ENCODE measurements at regions not wholly inside any gene's neighbourhood (a gene's known extent, or its start where the extent isn't known, plus 50 kb on each side); places are given as distances from the start of the nearest gene placed in this dataset.

GRCh38 chr2:16005389-16005788, 65.0 kb downstream of the MYCN start:
- peaks cover 0 to 3% (median 0%) of the 10 kb centered on the region in 5 donors for H3K4me1 ChIP-seq (ENCODE audit: control insufficient read depth in 5 of 5, insufficient read depth in 5 of 5, low read length in 5 of 5)
- H3K27ac ChIP-seq (ENCODE audit: low read depth in 1 of 2, low read length in 1 of 2): no peak overlapping the region
- no peaks in the 10 kb centered on the region for H3K36me3 ChIP-seq (ENCODE audit: control insufficient read depth in 4 of 4, insufficient read depth in 4 of 4, low read length in 4 of 4)
- H3K27me3 ChIP-seq (ENCODE audit: control insufficient read depth in 3 of 3, insufficient read depth in 3 of 3, low read length in 2 of 3): no peaks in the 10 kb centered on the region
- no peak overlapping the region for H3K9ac ChIP-seq (ENCODE audit: insufficient read depth in 1 of 2, low read length in 2 of 2)
- H3K9me3 ChIP-seq (ENCODE audit: control insufficient read depth in 4 of 4, insufficient read depth in 3 of 4, low read length in 3 of 4): peaks cover 0 to 3% (median 0%) of the 10 kb centered on the region in 4 donors
- 94 to 100% methylated on average over 2 of the region's 2 CpGs for WGBS, 2 donors
- TF ChIP-seq CTCF (IDR thresholded peaks at IDR 0.05; ENCODE audit: control extremely low read depth, extremely low read depth): no peak
- H3K4me3 ChIP-seq: no peak overlapping the region
- no peak for DNase-seq
- ATAC-seq (ENCODE audit: insufficient read depth, low FRiP score): no peak

- Histone ChIP-seq H3K9ac (ENCODE audit: insufficient read depth in 1 of 2, low read length in 2 of 2) (no peak overlapping the region), H3K9me3 (ENCODE audit: control insufficient read depth in 4 of 4, insufficient read depth in 3 of 4, low read length in 3 of 4) (peaks cover 0 to 3% (median 0%) of the 10 kb centered on the region in 4 donors), H3K4me1 (ENCODE audit: control insufficient read depth in 5 of 5, insufficient read depth in 5 of 5, low read length in 5 of 5) (peaks cover 0 to 3% (median 0%) of the 10 kb centered on the region in 5 donors), H3K27me3 (ENCODE audit: control insufficient read depth in 3 of 3, insufficient read depth in 3 of 3, low read length in 2 of 3) (no peaks in the 10 kb centered on the region), H3K36me3 (ENCODE audit: control insufficient read depth in 4 of 4, insufficient read depth in 4 of 4, low read length in 4 of 4) (no peaks in the 10 kb centered on the region), H3K27ac (ENCODE audit: low read depth in 1 of 2, low read length in 1 of 2) (no peak overlapping the region), H3K4me3 (no peak overlapping the region)
- no peak for DNase-seq
- TF ChIP-seq CTCF (IDR thresholded peaks at IDR 0.05; ENCODE audit: control extremely low read depth, extremely low read depth): no peak
- WGBS, 2 donors: 83 to 90% methylated on average over 4 of the region's 4 CpGs
- ATAC-seq (ENCODE audit: insufficient read depth, low FRiP score): no peak
Observed at GRCh38 chr2:16003809-16004208, 63.5 kb downstream of the MYCN start.

- Histone ChIP-seq H3K4me1 (ENCODE audit: control insufficient read depth in 5 of 5, insufficient read depth in 5 of 5, low read length in 5 of 5) (peaks cover 0 to 3% (median 0%) of the 10 kb centered on the region in 5 donors), H3K27ac (ENCODE audit: low read depth in 1 of 2, low read length in 1 of 2) (no peak overlapping the region), H3K9ac (ENCODE audit: insufficient read depth in 1 of 2, low read length in 2 of 2) (no peak overlapping the region), H3K9me3 (ENCODE audit: control insufficient read depth in 4 of 4, insufficient read depth in 3 of 4, low read length in 3 of 4) (peaks cover 0 to 3% (median 0%) of the 10 kb centered on the region in 4 donors), H3K36me3 (ENCODE audit: control insufficient read depth in 4 of 4, insufficient read depth in 4 of 4, low read length in 4 of 4) (no peaks in the 10 kb centered on the region), H3K4me3 (no peak overlapping the region), H3K27me3 (ENCODE audit: control insufficient read depth in 3 of 3, insufficient read depth in 3 of 3, low read length in 2 of 3) (no peaks in the 10 kb centered on the region)
- ATAC-seq (ENCODE audit: insufficient read depth, low FRiP score) (no peak), DNase-seq (no peak)
- WGBS, 2 donors: 90 to 92% methylated on average over 12 of the region's 12 CpGs
- TF ChIP-seq CTCF (IDR thresholded peaks at IDR 0.05; ENCODE audit: control extremely low read depth, extremely low read depth): no peak
Observed at GRCh38 chr2:16003152-16003551, 62.8 kb downstream of the MYCN start.

- no peak overlapping the region for H3K4me3 ChIP-seq
- TF ChIP-seq CTCF (IDR thresholded peaks at IDR 0.05; ENCODE audit: control extremely low read depth, extremely low read depth): no peak
- H3K9ac ChIP-seq (ENCODE audit: insufficient read depth in 1 of 2, low read length in 2 of 2): no peak overlapping the region
- no peaks in the 10 kb centered on the region for H3K27me3 ChIP-seq (ENCODE audit: control insufficient read depth in 3 of 3, insufficient read depth in 3 of 3, low read length in 2 of 3)
- H3K27ac ChIP-seq (ENCODE audit: low read depth in 1 of 2, low read length in 1 of 2): no peak overlapping the region
- peaks cover 0 to 3% (median 0%) of the 10 kb centered on the region in 4 donors for H3K9me3 ChIP-seq (ENCODE audit: control insufficient read depth in 4 of 4, insufficient read depth in 3 of 4, low read length in 3 of 4)
- 88 to 92% methylated on average over 4 of the region's 4 CpGs for WGBS, 2 donors
- H3K36me3 ChIP-seq (ENCODE audit: control insufficient read depth in 4 of 4, insufficient read depth in 4 of 4, low read length in 4 of 4): no peaks in the 10 kb centered on the region
- DNase-seq (no peak), ATAC-seq (ENCODE audit: insufficient read depth, low FRiP score) (no peak)
- peaks cover 0 to 3% (median 0%) of the 10 kb centered on the region in 5 donors for H3K4me1 ChIP-seq (ENCODE audit: control insufficient read depth in 5 of 5, insufficient read depth in 5 of 5, low read length in 5 of 5)
Observed at GRCh38 chr2:16002575-16002974, 62.2 kb downstream of the MYCN start.
